GM12892 (cell line): ENCODE measurements at regions not wholly inside any gene's neighbourhood (a gene's known extent, or its start where the extent isn't known, plus 50 kb on each side); places are given as distances from the start of the nearest gene placed in this dataset.

ENCODE experiments used
- POLR2A ChIP-seq: IDR thresholded peaks from 2 replicates; pipeline ENCODE4 v1.6.1; 2011; ENCODE audit warnings: low read depth, low read length, control low read depth
- POLR2AphosphoS5 ChIP-seq: IDR thresholded peaks from 2 replicates; pipeline ENCODE4 v1.6.1; 2011; ENCODE audit warnings: low read depth, low read length, control low read depth
- TAF1 ChIP-seq: IDR thresholded peaks from 2 replicates; pipeline ENCODE4 v1.6.1; 2011; ENCODE audit warnings: low read depth, mild to moderate bottlenecking, control low read depth, low read length, borderline replicate concordance

DNA sequence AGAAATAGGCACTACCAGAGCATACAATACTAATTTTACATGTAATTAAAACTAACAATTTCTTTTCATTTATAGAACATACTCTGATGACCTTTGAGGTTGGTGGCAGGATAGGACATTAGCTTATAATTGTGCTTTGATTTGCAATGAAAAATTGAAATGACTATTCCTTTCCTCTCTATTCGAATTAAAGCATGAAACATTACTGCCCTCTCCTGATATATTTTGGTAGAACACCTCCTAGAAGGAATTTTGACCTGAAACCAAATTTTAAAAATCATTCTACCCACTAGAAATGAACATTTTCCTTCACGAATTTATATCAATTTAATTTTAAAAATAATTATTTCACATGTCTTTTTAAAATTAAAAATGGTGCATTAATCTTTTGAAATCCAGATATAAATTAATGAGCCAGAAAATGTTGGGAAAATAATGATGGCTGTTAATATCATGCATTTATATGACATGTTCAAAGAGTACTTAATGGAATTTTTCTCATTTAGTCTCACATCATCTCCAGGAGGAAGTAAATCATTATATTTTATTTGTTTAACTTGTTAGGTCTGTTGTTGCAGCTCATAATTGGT is 556.3 kb upstream of the ARGLU1 start:
- TF ChIP-seq POLR2AphosphoS5 (no peak), POLR2A (no peak), TAF1 (no peak)
